ENCODE measurements at regions not wholly inside any gene's neighbourhood (a gene's known extent, or its start where the extent isn't known, plus 50 kb on each side); places are given as distances from the start of the nearest gene placed in this dataset.
"Not testable (repeated sequence)": the region's sequence is repeated elsewhere in the genome, so short reads cannot be mapped to it uniquely, and the experiment has no call there.

DNA sequence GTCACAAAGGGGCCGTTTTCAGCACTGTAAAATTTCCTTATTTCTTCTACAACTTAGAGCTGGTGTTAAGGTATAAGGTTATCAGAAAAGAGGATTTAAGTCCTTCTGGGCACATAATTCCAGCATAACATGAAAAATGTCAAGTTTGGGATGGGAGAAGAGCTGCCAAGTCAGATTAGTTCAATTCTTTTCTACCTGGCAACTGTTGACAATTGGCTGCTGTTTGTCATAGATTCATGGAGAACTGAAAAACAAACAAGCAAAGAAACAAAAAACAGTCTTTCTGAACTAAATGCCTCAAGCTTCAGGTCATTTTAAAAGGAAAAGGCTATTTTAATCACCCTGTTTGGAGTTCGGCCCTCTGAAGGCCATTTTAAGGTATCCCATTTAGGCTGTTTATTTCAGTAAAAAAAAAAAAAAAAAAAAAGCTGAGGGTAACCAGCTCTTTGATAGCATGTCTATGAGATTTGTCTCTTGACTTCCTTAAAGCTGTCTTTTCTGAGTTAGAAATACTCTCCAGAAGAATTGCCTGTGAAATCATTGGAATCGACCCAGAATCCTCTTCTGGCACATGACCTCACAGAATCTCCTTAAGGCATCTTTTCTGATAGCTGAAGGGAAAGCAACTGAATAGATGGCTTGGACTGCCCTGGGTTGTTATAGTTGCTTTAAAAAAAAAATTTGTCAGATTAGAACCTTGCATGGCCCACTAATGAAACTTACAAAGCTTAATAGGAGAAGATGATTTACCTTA lies 173.3 kb downstream of the SEMA6D start:
- Histone ChIP-seq H3K27ac (no peak overlapping the region), H3K9ac (ENCODE audit: insufficient read length) (no peak overlapping the region), H3K36me3 (ENCODE audit: insufficient read depth, low read length) (no peaks in the 10 kb centered on the region), H3K9me3 (ENCODE audit: low read depth, low read length) (no peaks in the 10 kb centered on the region), H3K4me3 (no peak overlapping the region)
- TF ChIP-seq POLR2AphosphoS5 (IDR thresholded peaks at IDR 0.05; ENCODE audit: borderline replicate concordance, low read depth, low read length) (no peak), EZH2 (IDR thresholded peaks at IDR 0.05) (no peak), FOXP2 (optimal IDR thresholded peaks at IDR 0.05; ENCODE audit: control extremely low read depth, extremely low read length, insufficient read depth) (no peak)
- DNase-seq (ENCODE audit: low read depth, low spot score), result no peak

DNA sequence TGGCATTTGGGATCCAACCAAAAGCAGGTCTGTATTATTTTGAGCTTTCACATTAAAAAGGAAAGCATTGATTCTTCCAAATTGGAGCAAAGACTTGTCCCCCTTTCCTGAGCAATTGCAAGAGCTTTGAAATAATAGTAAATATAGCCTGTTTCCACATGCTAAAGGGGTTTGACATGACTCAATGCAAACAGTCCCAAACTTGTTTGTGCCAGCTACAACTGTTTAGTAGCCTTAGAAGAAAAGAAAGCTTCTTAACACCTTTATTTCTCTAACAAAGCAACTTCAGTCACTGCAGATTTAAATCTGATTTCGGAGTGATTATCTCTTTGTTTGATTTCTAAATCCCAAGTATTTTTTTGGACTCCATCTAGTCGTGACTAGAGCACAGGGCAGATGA lies 180.2 kb downstream of the SEMA6D start:
- no peak for DNase-seq (ENCODE audit: low read depth, low spot score)
- Histone ChIP-seq H3K4me3 (no peak overlapping the region), H3K27ac (no peak overlapping the region), H3K9ac (ENCODE audit: insufficient read length) (no peak overlapping the region), H3K9me3 (ENCODE audit: low read depth, low read length) (no peaks in the 10 kb centered on the region), H3K36me3 (ENCODE audit: insufficient read depth, low read length) (no peaks in the 10 kb centered on the region)
- TF ChIP-seq POLR2AphosphoS5 (IDR thresholded peaks at IDR 0.05; ENCODE audit: borderline replicate concordance, low read depth, low read length) (no peak), FOXP2 (optimal IDR thresholded peaks at IDR 0.05; ENCODE audit: control extremely low read depth, extremely low read length, insufficient read depth) (no peak), EZH2 (IDR thresholded peaks at IDR 0.05) (no peak)

DNA sequence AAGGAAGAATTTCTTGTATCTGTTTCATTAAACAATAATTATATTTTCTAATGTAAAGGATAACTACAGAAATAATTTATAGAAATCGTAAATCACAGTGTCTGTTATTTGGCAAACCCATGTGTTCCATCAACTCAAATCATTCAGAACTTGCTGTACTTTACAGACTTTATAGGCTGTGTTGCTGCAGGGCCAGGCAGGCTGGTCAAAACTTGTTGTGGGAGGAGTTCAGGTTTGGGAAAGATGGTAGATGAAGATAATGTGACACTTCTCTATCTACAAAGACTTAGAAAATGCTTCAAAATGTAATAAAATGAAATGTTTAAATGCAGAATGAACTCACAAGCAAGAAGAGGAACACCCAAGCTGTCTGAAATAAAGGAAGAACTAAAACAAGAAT lies 183.4 kb downstream of the SEMA6D start:
- Histone ChIP-seq H3K4me3 (no peak overlapping the region), H3K27ac (no peak overlapping the region), H3K36me3 (ENCODE audit: insufficient read depth, low read length) (no peaks in the 10 kb centered on the region), H3K9ac (ENCODE audit: insufficient read length) (no peak overlapping the region), H3K9me3 (ENCODE audit: low read depth, low read length) (peaks cover 4% of the 10 kb centered on the region; the same call in 1 of the 2 replicates)
- no peak for DNase-seq (ENCODE audit: low read depth, low spot score)
- TF ChIP-seq EZH2 (IDR thresholded peaks at IDR 0.05) (no peak), FOXP2 (optimal IDR thresholded peaks at IDR 0.05; ENCODE audit: control extremely low read depth, extremely low read length, insufficient read depth) (no peak), POLR2AphosphoS5 (IDR thresholded peaks at IDR 0.05; ENCODE audit: borderline replicate concordance, low read depth, low read length) (no peak)

DNA sequence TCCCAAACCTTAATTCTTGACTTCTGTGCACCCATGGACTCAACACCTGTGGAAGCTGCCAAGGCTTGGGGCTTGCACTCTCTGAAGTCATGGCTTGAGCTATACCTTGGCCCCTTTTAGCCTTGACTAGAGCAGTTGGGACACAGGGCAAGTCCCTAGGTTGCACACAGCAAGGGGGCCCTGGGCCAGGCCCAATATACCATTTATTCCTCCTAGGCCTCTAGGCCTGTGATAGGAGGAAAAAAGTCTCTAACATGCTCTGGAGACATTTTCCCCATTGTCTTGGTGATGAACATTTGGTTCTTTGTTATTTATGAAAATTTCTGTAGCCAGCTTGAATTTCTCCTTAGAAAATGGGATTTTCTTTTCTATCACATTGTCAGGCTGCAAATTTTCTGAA lies 186.1 kb downstream of the SEMA6D start:
- Histone ChIP-seq H3K9me3 (ENCODE audit: low read depth, low read length) (peaks cover 4% of the 10 kb centered on the region; the same call in 1 of the 2 replicates), H3K9ac (ENCODE audit: insufficient read length) (no peak overlapping the region), H3K36me3 (ENCODE audit: insufficient read depth, low read length) (no peaks in the 10 kb centered on the region), H3K4me3 (no peak overlapping the region), H3K27ac (no peak overlapping the region)
- DNase-seq (ENCODE audit: low read depth, low spot score), result no peak
- TF ChIP-seq FOXP2 (optimal IDR thresholded peaks at IDR 0.05; ENCODE audit: control extremely low read depth, extremely low read length, insufficient read depth) (no peak), EZH2 (IDR thresholded peaks at IDR 0.05) (no peak), POLR2AphosphoS5 (IDR thresholded peaks at IDR 0.05; ENCODE audit: borderline replicate concordance, low read depth, low read length) (no peak)

DNA sequence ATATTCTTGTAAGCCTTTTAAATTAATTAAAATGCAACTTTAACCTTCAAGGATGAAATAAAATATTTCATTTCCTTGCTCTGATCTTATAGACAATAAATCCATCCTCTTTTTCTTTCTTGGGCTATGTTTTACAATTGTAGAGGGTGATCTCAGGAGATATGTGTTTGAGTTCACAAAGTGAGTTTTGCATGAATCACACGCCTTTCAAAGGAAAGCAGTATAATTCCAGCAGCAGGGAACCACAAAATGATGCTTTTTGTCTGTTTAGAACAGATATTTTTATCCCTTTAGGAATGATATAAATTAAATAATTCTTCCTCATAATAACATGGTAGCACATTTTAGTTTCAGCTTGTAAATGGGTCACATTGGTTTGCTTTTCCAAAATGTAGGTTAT lies 191.2 kb downstream of the SEMA6D start:
- DNase-seq (ENCODE audit: low read depth, low spot score), result no peak
- Histone ChIP-seq H3K9me3 (ENCODE audit: low read depth, low read length) (0 out of 2 replicates have a peak, but pooled peaks cover under 1% of the 10 kb centered on the region), H3K27ac (no peak overlapping the region), H3K9ac (ENCODE audit: insufficient read length) (no peak overlapping the region), H3K36me3 (ENCODE audit: insufficient read depth, low read length) (no peaks in the 10 kb centered on the region), H3K4me3 (no peak overlapping the region)
- TF ChIP-seq FOXP2 (optimal IDR thresholded peaks at IDR 0.05; ENCODE audit: control extremely low read depth, extremely low read length, insufficient read depth) (no peak), EZH2 (IDR thresholded peaks at IDR 0.05) (no peak), POLR2AphosphoS5 (IDR thresholded peaks at IDR 0.05; ENCODE audit: borderline replicate concordance, low read depth, low read length) (no peak)

DNA sequence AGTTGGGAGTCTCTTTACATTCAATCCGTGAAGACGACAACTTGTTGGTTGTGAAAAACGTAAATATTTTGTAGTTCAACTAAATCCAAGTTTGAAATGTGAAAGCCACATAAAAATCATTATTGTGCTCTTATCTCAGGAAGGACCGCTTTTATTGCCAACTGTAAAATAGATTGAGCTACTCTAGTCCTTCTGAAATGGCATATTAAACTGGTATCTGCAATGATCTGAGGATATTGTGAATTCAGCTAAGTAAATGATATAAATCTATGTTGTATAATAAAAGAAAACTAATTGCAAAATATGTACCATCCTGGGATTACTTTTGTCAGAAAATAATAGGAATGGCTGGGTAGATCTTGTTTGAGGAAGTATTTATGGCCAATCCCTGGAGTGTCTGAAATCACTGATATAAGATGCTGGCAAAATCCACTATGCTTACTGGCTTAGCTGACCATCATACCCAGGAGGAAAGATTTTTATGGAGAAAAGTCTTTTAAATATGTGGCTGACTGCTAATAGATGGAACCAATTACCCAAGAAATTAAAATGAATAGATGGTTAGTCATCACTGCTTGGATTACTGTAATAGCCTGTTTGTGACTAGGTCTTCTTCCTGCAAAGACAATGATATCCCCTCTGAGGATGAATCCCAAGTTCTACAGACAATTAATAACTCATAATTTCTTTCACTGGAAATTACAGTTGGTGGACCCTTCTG lies 191.8 kb downstream of the SEMA6D start:
- no peaks in the 10 kb centered on the region for H3K36me3 ChIP-seq (ENCODE audit: insufficient read depth, low read length)
- H3K4me3 ChIP-seq, result no peak overlapping the region
- DNase-seq (ENCODE audit: low read depth, low spot score), result no peak
- no peak overlapping the region for H3K27ac ChIP-seq
- no peak overlapping the region for H3K9ac ChIP-seq (ENCODE audit: insufficient read length)
- H3K9me3 ChIP-seq (ENCODE audit: low read depth, low read length), result no peaks in the 10 kb centered on the region
- TF ChIP-seq POLR2AphosphoS5 (IDR thresholded peaks at IDR 0.05; ENCODE audit: borderline replicate concordance, low read depth, low read length), result no peak
- no peak for TF ChIP-seq EZH2 (IDR thresholded peaks at IDR 0.05)
- no peak for TF ChIP-seq FOXP2 (optimal IDR thresholded peaks at IDR 0.05; ENCODE audit: control extremely low read depth, extremely low read length, insufficient read depth)

DNA sequence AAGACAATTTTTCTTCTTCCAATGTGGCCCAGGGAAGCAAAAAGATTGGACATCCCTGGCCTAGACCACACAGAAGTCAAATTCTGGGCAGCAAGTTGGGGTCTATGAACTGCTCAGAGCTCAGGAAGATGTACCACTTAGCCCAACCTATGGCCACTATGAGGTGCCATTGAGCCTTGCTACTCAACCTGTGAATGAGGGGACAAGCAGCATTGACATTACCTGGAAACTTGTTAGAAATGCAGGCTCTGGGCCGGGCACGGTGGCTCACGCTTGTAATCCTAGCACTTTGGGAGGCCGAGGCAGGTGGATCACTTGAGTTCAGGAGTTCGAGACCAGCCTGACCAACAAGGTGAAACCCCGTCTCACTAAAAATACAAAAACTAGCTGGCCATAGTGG lies 195.6 kb downstream of the SEMA6D start:
- not testable (repeated sequence) for H3K9ac ChIP-seq (ENCODE audit: insufficient read length); H3K9me3 ChIP-seq (ENCODE audit: low read depth, low read length); H3K36me3 ChIP-seq (ENCODE audit: insufficient read depth, low read length); H3K27ac ChIP-seq; DNase-seq (ENCODE audit: low read depth, low spot score); H3K4me3 ChIP-seq

DNA sequence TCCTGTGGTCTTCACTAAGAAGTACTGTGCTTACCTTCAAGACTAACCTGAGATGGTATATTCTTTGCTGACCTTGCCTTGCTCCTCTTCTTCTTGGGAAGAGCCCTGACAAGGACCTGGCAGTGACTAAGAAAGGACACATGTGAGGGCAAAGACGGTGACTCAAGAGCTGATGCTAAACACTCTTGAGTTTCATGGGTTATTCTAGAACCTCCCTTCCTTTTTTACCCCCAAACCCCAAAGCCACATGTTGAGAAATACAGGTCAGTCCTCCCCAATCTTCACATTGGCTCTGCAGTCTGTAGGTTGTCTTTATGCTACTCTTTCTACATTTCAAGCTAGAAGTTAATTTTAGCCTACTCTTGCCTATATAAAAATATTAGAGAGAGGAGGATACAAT lies 200.6 kb downstream of the SEMA6D start:
- Histone ChIP-seq H3K36me3 (ENCODE audit: insufficient read depth, low read length) (no peaks in the 10 kb centered on the region), H3K9me3 (ENCODE audit: low read depth, low read length) (no peaks in the 10 kb centered on the region), H3K27ac (no peak overlapping the region), H3K4me3 (no peak overlapping the region), H3K9ac (ENCODE audit: insufficient read length) (no peak overlapping the region)
- no peak for DNase-seq (ENCODE audit: low read depth, low spot score)
- TF ChIP-seq POLR2AphosphoS5 (IDR thresholded peaks at IDR 0.05; ENCODE audit: borderline replicate concordance, low read depth, low read length) (no peak), FOXP2 (optimal IDR thresholded peaks at IDR 0.05; ENCODE audit: control extremely low read depth, extremely low read length, insufficient read depth) (no peak), EZH2 (IDR thresholded peaks at IDR 0.05) (no peak)
